Left lung (tissue), 4 donors: ENCODE measurements at regions not wholly inside any gene's neighbourhood (a gene's known extent, or its start where the extent isn't known, plus 50 kb on each side); places are given as distances from the start of the nearest gene placed in this dataset.
"Not testable (repeated sequence)": the region's sequence is repeated elsewhere in the genome, so short reads cannot be mapped to it uniquely, and the experiment has no call there.

Source experiments
- ATAC-seq: fragments of 200-7000 bp; cut with Tn5 transposase; one replicate; pipeline ENCODE4 v1.9.1; 2020; ENCODE audit warnings: moderate library complexity
- DNase-seq, 4 donors: peaks; one replicate each; pipeline ENCODE4 v3.0.0-alpha.2; 2013 to 2020
- H3K27ac ChIP-seq, 2 donors: fragments of 200-600 bp; sonication (generic) in 1 of 2; one replicate each; pipeline versions ENCODE4 v1.5.0 to v1.8.0; 2020 to 2021
- H3K27me3 ChIP-seq, 2 donors: fragments of 200-600 bp; sonication (generic) in 1 of 2; one replicate each; pipeline versions ENCODE4 v1.5.0 to v1.8.0; 2020 to 2021
- H3K36me3 ChIP-seq, 2 donors: fragments of 200-600 bp; sonication (generic) in 1 of 2; one replicate each; pipeline versions ENCODE4 v1.5.0 to v1.8.0; 2020 to 2021
- H3K4me1 ChIP-seq, 2 donors: fragments of 200-600 bp; one replicate each; pipeline ENCODE4 v1.8.0; 2021
- H3K4me3 ChIP-seq, 2 donors: fragments of 200-600 bp; sonication (generic) in 1 of 2; one replicate each; pipeline versions ENCODE4 v1.5.0 to v1.8.0; 2020 to 2021; ENCODE audit warnings: mild to moderate bottlenecking in 1 of 2
- H3K9me3 ChIP-seq, 2 donors: fragments of 200-600 bp; sonication (generic) in 1 of 2; one replicate each; pipeline versions ENCODE4 v1.5.0 to v1.8.0; 2020 to 2021
- CTCF ChIP-seq, 2 donors: fragments of 200-600 bp; sonication (generic) in 1 of 2; IDR thresholded peaks; one replicate each; pipeline versions ENCODE4 v1.5.0 to v1.8.0; 2021; ENCODE audit warnings: antibody characterized with exemption in 2 of 2
- intact Hi-C, 2 donors: fragments of 100-400 bp; cut with DNase I; formaldehyde crosslinking; loops; one replicate each; pipeline versions ENCODE4 v1.11.2 to v1.14.2; 2022
- donor health status: DM: no; HTN: yes; CAD: no.
- donor health status: DM: no; HTN: no; CAD: no.

GRCh38 chr20:30376767-30377658 is 880.5 kb upstream of the DEFB115 start:
- peak overlapping the region; percentile 62 to 88 for H3K27ac ChIP-seq
- ATAC-seq (peak; percentile 95), DNase-seq (peak; percentile 54 to 93 (median 82))

GRCh38 chr20:30378317-30378716 is 879.1 kb upstream of the DEFB115 start:
- H3K27me3 ChIP-seq, DNase-seq, H3K27ac ChIP-seq, ATAC-seq, intact Hi-C loops, H3K9me3 ChIP-seq, H3K36me3 ChIP-seq: not testable (repeated sequence)
- H3K4me3 ChIP-seq = peak overlapping the region in 1 of 2 donors; percentile 61
- peaks cover 0 to 15% of the 10 kb centered on the region in 2 donors for H3K4me1 ChIP-seq

More at GRCh38 chr20:30376767-30377658, 880.5 kb upstream of the DEFB115 start:
- H3K4me3 ChIP-seq = peak overlapping the region; percentile 56 to 61
- H3K9me3 ChIP-seq = no peaks in the 10 kb centered on the region
- H3K27me3 ChIP-seq = no peaks in the 10 kb centered on the region
- intact Hi-C loops = no loop called here
- no peaks in the 10 kb centered on the region for H3K36me3 ChIP-seq
- peak; percentile 28 to 79 for TF ChIP-seq CTCF (IDR thresholded peaks at IDR 0.05)
- peaks cover 0 to 15% of the 10 kb centered on the region in 2 donors for H3K4me1 ChIP-seq

- H3K36me3 ChIP-seq = not testable (repeated sequence)
Observed at GRCh38 chr20:30378721-30379120, 878.7 kb upstream of the DEFB115 start.

DNA sequence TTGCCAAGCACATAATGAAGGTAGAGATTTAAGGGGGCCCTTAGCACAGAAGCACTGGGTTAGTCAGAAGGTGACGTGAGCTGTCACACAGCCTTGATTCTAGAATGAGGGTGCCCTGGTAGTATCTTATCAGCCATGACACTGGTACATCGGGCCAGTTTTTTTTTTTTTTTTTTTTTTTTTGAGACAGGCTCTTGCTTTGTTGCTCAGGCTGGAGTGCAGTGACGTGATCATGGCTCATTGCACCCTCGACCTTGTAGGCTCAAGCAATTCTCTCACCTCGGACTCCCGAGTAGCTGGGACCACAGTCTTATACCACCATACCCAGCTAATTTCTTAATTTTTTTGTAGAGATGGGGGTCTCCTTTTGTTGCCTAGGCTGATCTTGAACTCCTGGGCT is 872.6 kb upstream of the DEFB115 start:
- DNase-seq, H3K27me3 ChIP-seq, H3K27ac ChIP-seq, H3K4me3 ChIP-seq, H3K9me3 ChIP-seq, intact Hi-C loops, ATAC-seq, H3K4me1 ChIP-seq: not testable (repeated sequence)
- peaks cover 0 to 11% of the 10 kb centered on the region in 2 donors for H3K36me3 ChIP-seq

More at GRCh38 chr20:30378721-30379120, 878.7 kb upstream of the DEFB115 start:
- H3K27ac ChIP-seq, ATAC-seq, DNase-seq, intact Hi-C loops, H3K4me3 ChIP-seq, H3K27me3 ChIP-seq, H3K9me3 ChIP-seq: not testable (repeated sequence)
- H3K4me1 ChIP-seq = peaks cover 0 to 15% of the 10 kb centered on the region in 2 donors

DNA sequence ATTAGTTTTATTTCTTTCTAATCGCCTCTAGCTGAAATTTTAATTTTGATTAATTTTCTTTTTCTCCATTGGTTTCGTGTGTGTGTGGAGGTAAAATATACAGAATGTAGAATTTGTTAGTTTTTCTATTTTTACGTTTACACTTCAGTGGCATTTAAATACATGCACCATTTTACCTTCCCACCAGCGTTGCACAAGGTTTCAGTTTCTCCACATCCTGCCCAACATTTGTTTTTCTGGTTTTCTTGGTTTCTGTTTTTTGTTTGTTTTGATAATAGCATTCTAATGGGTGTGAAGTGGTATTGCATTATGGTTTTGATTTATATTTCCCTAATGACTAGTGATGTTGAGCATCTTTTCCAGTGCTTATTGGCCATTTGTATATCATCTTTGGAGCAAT is 871.4 kb upstream of the DEFB115 start:
- DNase-seq, H3K27ac ChIP-seq, H3K4me1 ChIP-seq, ATAC-seq, H3K4me3 ChIP-seq, H3K27me3 ChIP-seq, H3K9me3 ChIP-seq, intact Hi-C loops: not testable (repeated sequence)
- H3K36me3 ChIP-seq = peaks cover 0 to 19% of the 10 kb centered on the region in 2 donors

DNA sequence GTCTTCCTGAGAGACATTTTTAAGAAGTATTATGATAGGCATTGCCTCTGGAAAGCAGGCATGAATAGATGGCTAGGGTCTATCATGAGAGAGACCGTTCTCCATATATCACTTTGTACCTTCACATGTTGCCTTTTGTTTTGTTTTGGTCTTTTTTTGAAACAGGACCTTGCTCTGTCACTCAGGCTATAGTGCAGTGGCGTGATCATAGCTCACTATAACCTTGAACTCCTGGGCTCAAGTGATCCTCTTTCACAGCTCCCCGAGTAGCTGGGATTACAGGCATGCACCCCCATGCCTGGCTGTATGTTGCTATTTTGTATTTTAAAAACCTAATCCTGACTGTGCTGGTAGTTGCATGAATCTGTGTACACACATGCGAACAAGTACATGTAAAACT is 869.6 kb upstream of the DEFB115 start:
- peaks cover 0 to 19% of the 10 kb centered on the region in 2 donors for H3K36me3 ChIP-seq
- H3K4me3 ChIP-seq, DNase-seq, ATAC-seq, H3K4me1 ChIP-seq, intact Hi-C loops, H3K9me3 ChIP-seq, H3K27ac ChIP-seq, H3K27me3 ChIP-seq: not testable (repeated sequence)

DNA sequence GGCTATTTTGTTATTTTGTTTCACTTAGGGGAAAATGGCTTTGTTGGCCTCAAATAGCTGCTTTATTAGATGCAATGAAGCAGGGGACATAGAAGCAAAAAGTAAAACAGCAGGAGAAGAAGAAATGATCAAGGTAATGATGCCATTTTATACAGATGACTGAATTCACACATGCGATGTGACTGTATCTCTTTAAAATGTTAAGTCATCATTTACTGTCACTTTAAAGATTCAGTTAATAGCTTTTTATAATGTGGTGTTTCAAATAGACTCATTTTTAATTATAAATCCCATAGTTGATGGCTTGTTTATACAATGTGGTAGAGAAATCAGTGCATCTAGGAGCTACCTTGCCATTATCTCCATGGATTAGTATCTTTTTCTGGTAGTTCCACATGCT is 863.9 kb upstream of the DEFB115 start:
- H3K27me3 ChIP-seq, ATAC-seq, DNase-seq, H3K4me3 ChIP-seq, H3K27ac ChIP-seq, H3K9me3 ChIP-seq, H3K4me1 ChIP-seq, intact Hi-C loops: not testable (repeated sequence)
- peaks cover 0 to 54% of the 10 kb centered on the region in 2 donors for H3K36me3 ChIP-seq

- DNase-seq, H3K4me3 ChIP-seq, H3K27ac ChIP-seq, H3K4me1 ChIP-seq, intact Hi-C loops, H3K27me3 ChIP-seq, ATAC-seq, H3K9me3 ChIP-seq: not testable (repeated sequence)
- H3K36me3 ChIP-seq = peaks cover 0 to 61% of the 10 kb centered on the region in 2 donors
Observed at GRCh38 chr20:30397111-30397510, 860.4 kb upstream of the DEFB115 start.

- H3K27me3 ChIP-seq, ATAC-seq, intact Hi-C loops, H3K4me1 ChIP-seq, H3K4me3 ChIP-seq, H3K27ac ChIP-seq: not testable (repeated sequence)
- Histone ChIP-seq H3K36me3 (peaks cover 0 to 51% of the 10 kb centered on the region in 2 donors), H3K9me3 (peaks cover 0 to 42% of the 10 kb centered on the region in 2 donors)
- DNase-seq = peak in 1 of 4 donors; percentile 62
Observed at GRCh38 chr20:30405061-30405460, 852.4 kb upstream of the DEFB115 start.

GRCh38 chr20:30405585-30405984 is 851.9 kb upstream of the DEFB115 start:
- peaks cover 0 to 43% of the 10 kb centered on the region in 2 donors for H3K9me3 ChIP-seq
- peak in 1 of 4 donors; percentile 61 for DNase-seq
- H3K36me3 ChIP-seq = peaks cover 0 to 45% of the 10 kb centered on the region in 2 donors
- H3K4me1 ChIP-seq, H3K27me3 ChIP-seq, intact Hi-C loops, H3K4me3 ChIP-seq, ATAC-seq, H3K27ac ChIP-seq: not testable (repeated sequence)

DNA sequence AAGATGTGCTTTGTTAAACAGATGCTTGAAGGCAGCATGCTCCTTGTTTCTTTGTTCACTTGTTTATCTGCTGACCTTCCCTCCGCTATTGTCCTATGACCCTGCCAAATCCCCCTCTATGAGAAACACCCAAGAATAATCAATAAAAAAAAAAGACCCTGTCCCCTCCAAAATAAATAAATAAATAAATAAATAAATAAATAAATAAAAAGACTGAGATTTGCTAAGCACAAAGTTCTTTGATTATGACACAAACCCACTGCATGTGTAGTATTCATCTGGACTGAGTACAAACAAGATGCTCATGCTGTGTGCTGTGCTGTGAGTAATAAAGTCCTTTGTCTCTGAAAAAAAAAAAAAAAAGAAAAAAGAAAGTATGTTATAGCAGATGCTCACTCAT is 851.1 kb upstream of the DEFB115 start:
- H3K27ac ChIP-seq, intact Hi-C loops, H3K4me3 ChIP-seq, H3K27me3 ChIP-seq, H3K4me1 ChIP-seq, ATAC-seq, DNase-seq: not testable (repeated sequence)
- H3K9me3 ChIP-seq = peaks cover 0 to 51% of the 10 kb centered on the region in 2 donors
- H3K36me3 ChIP-seq = peaks cover 0 to 40% of the 10 kb centered on the region in 2 donors
